Common myeloid progenitor, CD34-positive (primary cell): ENCODE measurements at regions not wholly inside any gene's neighbourhood (a gene's known extent, or its start where the extent isn't known, plus 50 kb on each side); places are given as distances from the start of the nearest gene placed in this dataset.

Experiments used
- CTCF ChIA-PET: fragments of 350-600 bp; sonication (Branson Sonifier 250); formaldehyde crosslinking; loops from one replicate; lab custom pipeline; 2021; ENCODE audit warnings: antibody characterized with exemption; lab: Charles Lee
- POLR2A ChIA-PET: fragments of 350-600 bp; sonication (Branson Sonifier 250); formaldehyde crosslinking; loops from one replicate; lab custom pipeline; 2021; ENCODE audit warnings: antibody characterized with exemption; lab: Charles Lee
- DNase-seq, 3 donors: peaks; one replicate each; pipeline versions ENCODE4 v3.0.0 to v3.0.0-alpha.2; 2013
- H3K27ac ChIP-seq, 2 experiments: 1 replicate in 1 of 2; 2 replicates in 1 of 2; pipeline ENCODE4 v1.7.0; 2013; ENCODE audit warnings: inconsistent platforms in 2 of 2, low read length in 2 of 2, mild to moderate bottlenecking in 2 of 2, low read depth in 1 of 2, moderate library complexity in 1 of 2; ENCODE audit not compliant: severe bottlenecking in 2 of 2, insufficient read depth in 1 of 2, poor library complexity in 1 of 2
- H3K27me3 ChIP-seq, 5 experiments: replicated peaks in 2 of 5; 1 replicate in 3 of 5; 2 replicates in 2 of 5; pipeline versions ENCODE4 v1.6.1 to v1.7.0; 2013; ENCODE audit warnings: low read length in 4 of 5, mild to moderate bottlenecking in 2 of 5, moderate library complexity in 2 of 5, inconsistent platforms in 1 of 5; ENCODE audit not compliant: insufficient read depth in 5 of 5, control insufficient read depth in 4 of 5
- H3K36me3 ChIP-seq, 4 experiments: 1 replicate in 2 of 4; 2 replicates in 2 of 4; pipeline versions ENCODE4 v1.6.1 to v1.7.0; 2013; ENCODE audit warnings: low read length in 3 of 4, control low read depth in 1 of 4, mild to moderate bottlenecking in 1 of 4; ENCODE audit not compliant: control insufficient read depth in 4 of 4, insufficient read depth in 4 of 4
- H3K4me1 ChIP-seq, 4 experiments: 1 replicate in 3 of 4; 2 replicates in 1 of 4; pipeline versions ENCODE4 v1.6.1 to v1.7.1; 2013; ENCODE audit warnings: low read length in 3 of 4, mild to moderate bottlenecking in 3 of 4, control low read depth in 1 of 4, inconsistent platforms in 1 of 4, moderate library complexity in 1 of 4; ENCODE audit not compliant: control insufficient read depth in 4 of 4, insufficient read depth in 4 of 4; ENCODE audit errors: control extremely low read depth in 1 of 4
- H3K4me3 ChIP-seq, 7 experiments: 1 replicate in 4 of 7; 2 replicates in 3 of 7; pipeline versions ENCODE4 v1.5.1 to v1.7.0; 2013; ENCODE audit warnings: mild to moderate bottlenecking in 7 of 7, low read length in 6 of 7, moderate library complexity in 6 of 7, inconsistent platforms in 2 of 7, low read depth in 2 of 7, control low read depth in 1 of 7; ENCODE audit not compliant: insufficient read depth in 4 of 7, control insufficient read depth in 1 of 7; ENCODE audit errors: extremely low read depth in 1 of 7
- H3K9me3 ChIP-seq, 5 experiments: 1 replicate in 4 of 5; 2 replicates in 1 of 5; pipeline versions ENCODE4 v1.6.1 to v1.7.1; 2013; ENCODE audit warnings: low read length in 4 of 5, mild to moderate bottlenecking in 2 of 5, inconsistent platforms in 1 of 5, low read depth in 1 of 5, moderate library complexity in 1 of 5; ENCODE audit not compliant: control insufficient read depth in 4 of 5, insufficient read depth in 2 of 5; ENCODE audit errors: control extremely low read depth in 1 of 5
- WGBS: methylation state at CpG from one replicate; pipeline ENCODE4 v1.1.5; 2013; ENCODE audit not compliant: insufficient coverage; 5-methylcytosine and 5-hydroxymethylcytosine counted together

- POLR2A ChIA-PET = no interaction called here
- no peak overlapping the region for H3K4me3 ChIP-seq
- H3K4me1 ChIP-seq = no peaks in the 10 kb centered on the region
- H3K9me3 ChIP-seq = peaks cover 0 to 1% (median 0%) of the 10 kb centered on the region in 5 experiments
- DNase-seq = no peak
- H3K27ac ChIP-seq = no peak overlapping the region
- CTCF ChIA-PET = no interaction called here
- H3K27me3 ChIP-seq = peaks cover 0 to 3% (median 0%) of the 10 kb centered on the region in 5 experiments
- no peaks in the 10 kb centered on the region for H3K36me3 ChIP-seq
Measured at GRCh38 chr10:118118716-118119115, 72.0 kb upstream of the RAB11FIP2 start.

GRCh38 chr10:118116715-118117449 is 70.1 kb upstream of the RAB11FIP2 start:
- ChIA-PET CTCF (no interaction called here), POLR2A (no interaction called here)
- 66% methylated on average over 7 of the region's 10 CpGs for WGBS
- Histone ChIP-seq H3K27me3 (peaks cover 0 to 3% (median 0%) of the 10 kb centered on the region in 5 experiments), H3K4me3 (no peak overlapping the region), H3K4me1 (no peaks in the 10 kb centered on the region), H3K27ac (no peak overlapping the region), H3K36me3 (no peaks in the 10 kb centered on the region), H3K9me3 (peaks cover 0 to 1% (median 0%) of the 10 kb centered on the region in 5 experiments)
- no peak for DNase-seq

- Histone ChIP-seq H3K4me1 (no peaks in the 10 kb centered on the region), H3K9me3 (peaks cover 0 to 1% (median 0%) of the 10 kb centered on the region in 5 experiments), H3K36me3 (no peaks in the 10 kb centered on the region), H3K4me3 (no peak overlapping the region), H3K27me3 (peaks cover 0 to 3% (median 0%) of the 10 kb centered on the region in 5 experiments), H3K27ac (no peak overlapping the region)
- ChIA-PET POLR2A (no interaction called here), CTCF (no interaction called here)
- WGBS = 91% methylated on average over 5 of the region's 6 CpGs
- no peak for DNase-seq
Measured at GRCh38 chr10:118116362-118116714, 69.6 kb upstream of the RAB11FIP2 start.

GRCh38 chr10:118115701-118116100 is 69.0 kb upstream of the RAB11FIP2 start:
- no peaks in the 10 kb centered on the region for H3K4me1 ChIP-seq
- DNase-seq = no peak
- WGBS = 92% methylated on average over 8 of the region's 8 CpGs
- no peaks in the 10 kb centered on the region for H3K36me3 ChIP-seq
- H3K9me3 ChIP-seq = peaks cover 0 to 1% (median 0%) of the 10 kb centered on the region in 5 experiments
- ChIA-PET CTCF (no interaction called here), POLR2A (no interaction called here)
- peaks cover 0 to 3% (median 0%) of the 10 kb centered on the region in 5 experiments for H3K27me3 ChIP-seq
- H3K4me3 ChIP-seq = no peak overlapping the region
- no peak overlapping the region for H3K27ac ChIP-seq

GRCh38 chr10:118114992-118115391 is 68.3 kb upstream of the RAB11FIP2 start:
- Histone ChIP-seq H3K27me3 (peaks cover 0 to 3% (median 0%) of the 10 kb centered on the region in 5 experiments), H3K9me3 (peaks cover 0 to 1% (median 0%) of the 10 kb centered on the region in 5 experiments), H3K27ac (no peak overlapping the region), H3K4me1 (no peaks in the 10 kb centered on the region), H3K4me3 (no peak overlapping the region), H3K36me3 (no peaks in the 10 kb centered on the region)
- DNase-seq = no peak
- ChIA-PET CTCF (no interaction called here), POLR2A (no interaction called here)
- WGBS = no CpG with 5 or more reads among the region's 1 CpG

- POLR2A ChIA-PET = no interaction called here
- H3K9me3 ChIP-seq = peaks cover 0 to 1% (median 0%) of the 10 kb centered on the region in 5 experiments
- H3K27me3 ChIP-seq = peaks cover 0 to 3% (median 0%) of the 10 kb centered on the region in 5 experiments
- no peaks in the 10 kb centered on the region for H3K4me1 ChIP-seq
- CTCF ChIA-PET = no interaction called here
- no peak overlapping the region for H3K4me3 ChIP-seq
- no peaks in the 10 kb centered on the region for H3K36me3 ChIP-seq
- H3K27ac ChIP-seq = no peak overlapping the region
- WGBS = 100% methylated on average over 4 of the region's 6 CpGs
- no peak for DNase-seq
Measured at GRCh38 chr10:118112543-118113125, 65.9 kb upstream of the RAB11FIP2 start.

GRCh38 chr10:118110750-118111149 is 64.0 kb upstream of the RAB11FIP2 start:
- no CpG with 5 or more reads among the region's 1 CpG for WGBS
- no peaks in the 10 kb centered on the region for H3K4me1 ChIP-seq
- CTCF ChIA-PET = no interaction called here
- H3K9me3 ChIP-seq = no peaks in the 10 kb centered on the region
- H3K27me3 ChIP-seq = peaks cover 0 to 2% (median 0%) of the 10 kb centered on the region in 5 experiments
- POLR2A ChIA-PET = no interaction called here
- no peak for DNase-seq
- H3K27ac ChIP-seq = no peak overlapping the region
- H3K36me3 ChIP-seq = no peaks in the 10 kb centered on the region
- H3K4me3 ChIP-seq = no peak overlapping the region
